GM23338 (cell line): ENCODE measurements at regions not wholly inside any gene's neighbourhood (a gene's known extent, or its start where the extent isn't known, plus 50 kb on each side); places are given as distances from the start of the nearest gene placed in this dataset.

Experiments
- ATAC-seq: fragments of 200-7000 bp; cut with Tn5 transposase; 3 replicates; pipeline ENCODE4 v1.9.1; 2020
- DNase-seq: peaks from one replicate; pipeline ENCODE4 v3.0.0-alpha.2; 2015; ENCODE audit warnings: low spot score
- H2AFZ ChIP-seq: fragments of 200-600 bp; sonication (generic); 2 replicates; pipeline ENCODE4 v1.8.0; 2016; ENCODE audit warnings: antibody characterized with exemption, mild to moderate bottlenecking, moderate library complexity
- H3F3A ChIP-seq: fragments of 200-600 bp; sonication (generic); replicated peaks from 2 replicates; pipeline ENCODE4 v1.8.0; 2017; ENCODE audit warnings: antibody characterized with exemption, mixed run types, low read depth
- H3K27ac ChIP-seq: fragments of 200-600 bp; sonication (generic); 2 replicates; pipeline ENCODE4 v1.6.1; 2016; ENCODE audit warnings: low read depth
- H3K27me3 ChIP-seq: fragments of 200-600 bp; sonication (generic); 2 replicates; pipeline ENCODE4 v1.8.0; 2016; ENCODE audit warnings: mild to moderate bottlenecking, mixed run types, moderate library complexity; ENCODE audit not compliant: insufficient read depth
- H3K36me3 ChIP-seq: fragments of 200-600 bp; sonication (generic); 2 replicates; pipeline ENCODE4 v1.8.0; 2016; ENCODE audit warnings: mild to moderate bottlenecking; ENCODE audit not compliant: insufficient read depth
- H3K4me1 ChIP-seq: fragments of 200-600 bp; sonication (generic); 2 replicates; pipeline ENCODE4 v1.8.0; 2016; ENCODE audit warnings: mild to moderate bottlenecking, moderate library complexity; ENCODE audit not compliant: insufficient read depth
- H3K4me2 ChIP-seq: fragments of 200-600 bp; sonication (generic); 2 replicates; pipeline ENCODE4 v1.7.1; 2017; ENCODE audit warnings: mixed run types
- H3K4me3 ChIP-seq: fragments of 200-600 bp; sonication (generic); 2 replicates; pipeline ENCODE4 v1.6.1; 2016; ENCODE audit warnings: mixed run types
- H3K79me2 ChIP-seq: fragments of 200-600 bp; sonication (generic); replicated peaks from 2 replicates; pipeline ENCODE4 v1.8.0; 2017; ENCODE audit warnings: mild to moderate bottlenecking; ENCODE audit not compliant: insufficient read depth
- H3K9me2 ChIP-seq: fragments of 200-600 bp; sonication (generic); 2 replicates; pipeline ENCODE4 v1.8.0; 2017; ENCODE audit not compliant: insufficient read depth
- H4K20me1 ChIP-seq: fragments of 200-600 bp; sonication (generic); replicated peaks from 2 replicates; pipeline ENCODE4 v1.8.0; 2017; ENCODE audit warnings: mild to moderate bottlenecking; ENCODE audit not compliant: insufficient read depth
- H3K27ac Mint-ChIP-seq: 2 replicates; pipeline ENCODE4 v1.8.0; 2020; ENCODE audit warnings: inconsistent platforms, mild to moderate bottlenecking, moderate library complexity, mixed read lengths
- H3K27me3 Mint-ChIP-seq: 3 replicates; pipeline ENCODE4 v1.8.0; 2022; ENCODE audit warnings: low read depth, mild to moderate bottlenecking, moderate library complexity, mixed read lengths, inconsistent platforms; ENCODE audit not compliant: insufficient read depth, poor library complexity
- H3K36me3 Mint-ChIP-seq: 3 replicates; pipeline ENCODE4 v1.8.0; 2021; ENCODE audit warnings: low read depth, mild to moderate bottlenecking, inconsistent platforms, moderate library complexity, mixed read lengths
- H3K4me1 Mint-ChIP-seq: 3 replicates; pipeline ENCODE4 v1.8.0; 2020; ENCODE audit warnings: mild to moderate bottlenecking, inconsistent platforms, mixed read lengths
- H3K4me3 Mint-ChIP-seq: 3 replicates; pipeline ENCODE4 v1.8.0; 2021; ENCODE audit warnings: moderate library complexity, mild to moderate bottlenecking, inconsistent platforms, mixed read lengths
- H3K9me3 Mint-ChIP-seq: 3 replicates; pipeline ENCODE4 v1.8.0; 2020; ENCODE audit warnings: moderate library complexity, mild to moderate bottlenecking, inconsistent platforms, mixed read lengths
- EZH2 ChIP-seq: fragments of 200-600 bp; sonication (generic); IDR thresholded peaks from one replicate; pipeline ENCODE4 v1.8.0; 2017; ENCODE audit warnings: antibody characterized with exemption, mild to moderate bottlenecking, low read depth; ENCODE audit not compliant: unreplicated experiment
- EZH2phosphoT487 ChIP-seq: fragments of 200-600 bp; sonication (generic); IDR thresholded peaks from one replicate; pipeline ENCODE4 v1.8.1; 2018; ENCODE audit warnings: antibody characterized with exemption; ENCODE audit not compliant: unreplicated experiment
- JUNB ChIP-seq: IDR thresholded peaks from one replicate; pipeline ENCODE4 v1.6.1; 2016; ENCODE audit warnings: antibody characterized with exemption; ENCODE audit not compliant: unreplicated experiment
- NANOG ChIP-seq: IDR thresholded peaks from 2 replicates; pipeline ENCODE4 v1.6.1; 2016; ENCODE audit warnings: antibody characterized with exemption, borderline replicate concordance
- ZNF114 ChIP-seq: fragments of 250-450 bp; sonication (Bioruptor Pico); IDR thresholded peaks from 2 replicates; pipeline ENCODE4 v1.5.0; 2020; ENCODE audit warnings: mild to moderate bottlenecking, moderate library complexity
- TF ChIP-seq, protein P1 (sequence below): fragments of 250-450 bp; sonication (Bioruptor Pico); IDR thresholded peaks from 2 replicates; pipeline ENCODE4 v1.5.0; 2020; ENCODE audit warnings: mild to moderate bottlenecking, moderate library complexity
- TF ChIP-seq, protein P2 (sequence below): IDR thresholded peaks from one replicate; pipeline ENCODE4 v1.6.1; 2018; ENCODE audit warnings: antibody characterized with exemption; ENCODE audit not compliant: unreplicated experiment

DNA sequence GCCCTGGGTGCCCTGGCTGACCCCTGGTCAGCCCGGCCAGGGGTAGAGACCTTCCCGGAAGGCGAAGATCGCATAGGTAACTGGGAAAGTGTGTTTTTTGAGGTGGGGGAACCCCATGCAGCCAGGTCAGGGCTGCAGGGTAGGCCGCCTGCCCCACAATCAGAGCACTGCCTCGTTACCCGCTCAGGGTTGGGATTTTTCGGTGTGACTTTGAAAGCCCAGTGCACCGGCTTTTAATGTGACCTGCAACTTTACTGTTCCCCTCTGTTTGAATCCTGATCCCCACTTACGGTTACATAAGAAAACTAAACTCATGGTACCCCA, 239.2 kb upstream of the PLET1 start:
- H3K27me3 Mint-ChIP-seq: peaks cover 1% of the 10 kb centered on the region
- H2AFZ ChIP-seq: peak overlapping the region; percentile 97
- H3K79me2 ChIP-seq: no peaks in the 10 kb centered on the region
- H3K4me1 Mint-ChIP-seq: peaks cover 5% of the 10 kb centered on the region; the same call in 2 of the 3 replicates
- H3K4me3 ChIP-seq: no peak overlapping the region
- no peak overlapping the region for H3K27ac Mint-ChIP-seq
- TF ChIP-seq ZNF114 (no peak), NANOG (no peak), JUNB (no peak), EZH2 (no peak), EZH2phosphoT487 (no peak)
- TF ChIP-seq, protein P1, sequence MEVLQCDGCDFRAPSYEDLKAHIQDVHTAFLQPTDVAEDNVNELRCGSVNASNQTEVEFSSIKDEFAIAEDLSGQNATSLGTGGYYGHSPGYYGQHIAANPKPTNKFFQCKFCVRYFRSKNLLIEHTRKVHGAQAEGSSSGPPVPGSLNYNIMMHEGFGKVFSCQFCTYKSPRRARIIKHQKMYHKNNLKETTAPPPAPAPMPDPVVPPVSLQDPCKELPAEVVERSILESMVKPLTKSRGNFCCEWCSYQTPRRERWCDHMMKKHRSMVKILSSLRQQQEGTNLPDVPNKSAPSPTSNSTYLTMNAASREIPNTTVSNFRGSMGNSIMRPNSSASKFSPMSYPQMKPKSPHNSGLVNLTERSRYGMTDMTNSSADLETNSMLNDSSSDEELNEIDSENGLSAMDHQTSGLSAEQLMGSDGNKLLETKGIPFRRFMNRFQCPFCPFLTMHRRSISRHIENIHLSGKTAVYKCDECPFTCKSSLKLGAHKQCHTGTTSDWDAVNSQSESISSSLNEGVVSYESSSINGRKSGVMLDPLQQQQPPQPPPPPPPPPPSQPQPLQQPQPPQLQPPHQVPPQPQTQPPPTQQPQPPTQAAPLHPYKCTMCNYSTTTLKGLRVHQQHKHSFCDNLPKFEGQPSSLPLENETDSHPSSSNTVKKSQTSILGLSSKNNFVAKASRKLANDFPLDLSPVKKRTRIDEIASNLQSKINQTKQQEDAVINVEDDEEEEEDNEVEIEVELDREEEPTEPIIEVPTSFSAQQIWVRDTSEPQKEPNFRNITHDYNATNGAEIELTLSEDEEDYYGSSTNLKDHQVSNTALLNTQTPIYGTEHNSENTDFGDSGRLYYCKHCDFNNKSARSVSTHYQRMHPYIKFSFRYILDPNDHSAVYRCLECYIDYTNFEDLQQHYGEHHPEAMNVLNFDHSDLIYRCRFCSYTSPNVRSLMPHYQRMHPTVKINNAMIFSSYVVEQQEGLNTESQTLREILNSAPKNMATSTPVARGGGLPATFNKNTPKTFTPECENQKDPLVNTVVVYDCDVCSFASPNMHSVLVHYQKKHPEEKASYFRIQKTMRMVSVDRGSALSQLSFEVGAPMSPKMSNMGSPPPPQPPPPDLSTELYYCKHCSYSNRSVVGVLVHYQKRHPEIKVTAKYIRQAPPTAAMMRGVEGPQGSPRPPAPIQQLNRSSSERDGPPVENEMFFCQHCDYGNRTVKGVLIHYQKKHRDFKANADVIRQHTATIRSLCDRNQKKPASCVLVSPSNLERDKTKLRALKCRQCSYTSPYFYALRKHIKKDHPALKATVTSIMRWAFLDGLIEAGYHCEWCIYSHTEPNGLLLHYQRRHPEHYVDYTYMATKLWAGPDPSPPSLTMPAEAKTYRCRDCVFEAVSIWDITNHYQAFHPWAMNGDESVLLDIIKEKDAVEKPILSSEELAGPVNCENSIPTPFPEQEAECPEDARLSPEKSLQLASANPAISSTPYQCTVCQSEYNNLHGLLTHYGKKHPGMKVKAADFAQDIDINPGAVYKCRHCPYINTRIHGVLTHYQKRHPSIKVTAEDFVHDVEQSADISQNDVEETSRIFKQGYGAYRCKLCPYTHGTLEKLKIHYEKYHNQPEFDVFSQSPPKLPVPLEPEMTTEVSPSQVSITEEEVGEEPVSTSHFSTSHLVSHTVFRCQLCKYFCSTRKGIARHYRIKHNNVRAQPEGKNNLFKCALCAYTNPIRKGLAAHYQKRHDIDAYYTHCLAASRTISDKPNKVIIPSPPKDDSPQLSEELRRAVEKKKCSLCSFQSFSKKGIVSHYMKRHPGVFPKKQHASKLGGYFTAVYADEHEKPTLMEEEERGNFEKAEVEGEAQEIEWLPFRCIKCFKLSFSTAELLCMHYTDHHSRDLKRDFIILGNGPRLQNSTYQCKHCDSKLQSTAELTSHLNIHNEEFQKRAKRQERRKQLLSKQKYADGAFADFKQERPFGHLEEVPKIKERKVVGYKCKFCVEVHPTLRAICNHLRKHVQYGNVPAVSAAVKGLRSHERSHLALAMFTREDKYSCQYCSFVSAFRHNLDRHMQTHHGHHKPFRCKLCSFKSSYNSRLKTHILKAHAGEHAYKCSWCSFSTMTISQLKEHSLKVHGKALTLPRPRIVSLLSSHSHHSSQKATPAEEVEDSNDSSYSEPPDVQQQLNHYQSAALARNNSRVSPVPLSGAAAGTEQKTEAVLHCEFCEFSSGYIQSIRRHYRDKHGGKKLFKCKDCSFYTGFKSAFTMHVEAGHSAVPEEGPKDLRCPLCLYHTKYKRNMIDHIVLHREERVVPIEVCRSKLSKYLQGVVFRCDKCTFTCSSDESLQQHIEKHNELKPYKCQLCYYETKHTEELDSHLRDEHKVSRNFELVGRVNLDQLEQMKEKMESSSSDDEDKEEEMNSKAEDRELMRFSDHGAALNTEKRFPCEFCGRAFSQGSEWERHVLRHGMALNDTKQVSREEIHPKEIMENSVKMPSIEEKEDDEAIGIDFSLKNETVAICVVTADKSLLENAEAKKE: no peak
- TF ChIP-seq, protein P2, sequence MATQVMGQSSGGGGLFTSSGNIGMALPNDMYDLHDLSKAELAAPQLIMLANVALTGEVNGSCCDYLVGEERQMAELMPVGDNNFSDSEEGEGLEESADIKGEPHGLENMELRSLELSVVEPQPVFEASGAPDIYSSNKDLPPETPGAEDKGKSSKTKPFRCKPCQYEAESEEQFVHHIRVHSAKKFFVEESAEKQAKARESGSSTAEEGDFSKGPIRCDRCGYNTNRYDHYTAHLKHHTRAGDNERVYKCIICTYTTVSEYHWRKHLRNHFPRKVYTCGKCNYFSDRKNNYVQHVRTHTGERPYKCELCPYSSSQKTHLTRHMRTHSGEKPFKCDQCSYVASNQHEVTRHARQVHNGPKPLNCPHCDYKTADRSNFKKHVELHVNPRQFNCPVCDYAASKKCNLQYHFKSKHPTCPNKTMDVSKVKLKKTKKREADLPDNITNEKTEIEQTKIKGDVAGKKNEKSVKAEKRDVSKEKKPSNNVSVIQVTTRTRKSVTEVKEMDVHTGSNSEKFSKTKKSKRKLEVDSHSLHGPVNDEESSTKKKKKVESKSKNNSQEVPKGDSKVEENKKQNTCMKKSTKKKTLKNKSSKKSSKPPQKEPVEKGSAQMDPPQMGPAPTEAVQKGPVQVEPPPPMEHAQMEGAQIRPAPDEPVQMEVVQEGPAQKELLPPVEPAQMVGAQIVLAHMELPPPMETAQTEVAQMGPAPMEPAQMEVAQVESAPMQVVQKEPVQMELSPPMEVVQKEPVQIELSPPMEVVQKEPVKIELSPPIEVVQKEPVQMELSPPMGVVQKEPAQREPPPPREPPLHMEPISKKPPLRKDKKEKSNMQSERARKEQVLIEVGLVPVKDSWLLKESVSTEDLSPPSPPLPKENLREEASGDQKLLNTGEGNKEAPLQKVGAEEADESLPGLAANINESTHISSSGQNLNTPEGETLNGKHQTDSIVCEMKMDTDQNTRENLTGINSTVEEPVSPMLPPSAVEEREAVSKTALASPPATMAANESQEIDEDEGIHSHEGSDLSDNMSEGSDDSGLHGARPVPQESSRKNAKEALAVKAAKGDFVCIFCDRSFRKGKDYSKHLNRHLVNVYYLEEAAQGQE: no peak
- no peaks in the 10 kb centered on the region for H3K36me3 Mint-ChIP-seq
- peak; percentile 69 for ATAC-seq
- no peaks in the 10 kb centered on the region for H3K27me3 ChIP-seq
- no peak overlapping the region for H3K4me3 Mint-ChIP-seq
- no peaks in the 10 kb centered on the region for H4K20me1 ChIP-seq
- no peak overlapping the region for H3K4me2 ChIP-seq
- no peak overlapping the region for H3K27ac ChIP-seq
- H3F3A ChIP-seq: no peaks in the 10 kb centered on the region
- H3K4me1 ChIP-seq: no peaks in the 10 kb centered on the region; the same call in 1 of the 2 replicates
- H3K9me3 Mint-ChIP-seq: no peaks in the 10 kb centered on the region
- peak; percentile 12 for DNase-seq
- H3K36me3 ChIP-seq: no peaks in the 10 kb centered on the region
- H3K9me2 ChIP-seq: no peaks in the 10 kb centered on the region; the same call in 1 of the 2 replicates
